H1 (cell line): ENCODE measurements at regions not wholly inside any gene's neighbourhood (a gene's known extent, or its start where the extent isn't known, plus 50 kb on each side); places are given as distances from the start of the nearest gene placed in this dataset.

Experiments used
- CTCF ChIA-PET: fragments of 300-600 bp; sonication (Branson Sonifier 250); formaldehyde crosslinking; loops from one replicate; lab custom pipeline; 2021; ENCODE audit not compliant: partially characterized antibody; lab: Charles Lee
- POLR2A ChIA-PET: fragments of 300-600 bp; sonication (Branson Sonifier 250); formaldehyde crosslinking; loops from one replicate; lab custom pipeline; 2021; ENCODE audit warnings: inconsistent platforms; ENCODE audit not compliant: partially characterized antibody; lab: Charles Lee
- DNase-seq, 2 experiments: peaks; one replicate each; pipeline versions ENCODE4 v3.0.0 to v3.0.0-alpha.2; 2010 to 2022; ENCODE audit warnings: low spot score in 2 of 2, low read depth in 1 of 2, mixed read lengths in 1 of 2
- FAIRE-seq: peaks from 2 replicates; lab custom pipeline; 2011; peaks lifted over from hg19 to GRCh38; lab: Jason Lieb, UNC
- H2AFZ ChIP-seq: 2 replicates; pipeline ENCODE4 v1.8.1; 2012; ENCODE audit warnings: low read length, inconsistent platforms
- H2AK5ac ChIP-seq: 2 replicates; pipeline ENCODE4 v1.6.1; 2013; ENCODE audit warnings: low read depth, low read length
- H2BK120ac ChIP-seq: replicated peaks from 2 replicates; pipeline ENCODE3; 2013; ENCODE audit warnings: low read depth, low read length, inconsistent platforms
- H2BK12ac ChIP-seq: 2 replicates; pipeline ENCODE4 v1.6.1; 2013; ENCODE audit warnings: low read depth, low read length
- H2BK15ac ChIP-seq: 2 replicates; pipeline ENCODE4 v1.6.1; 2013; ENCODE audit warnings: low read length
- H2BK20ac ChIP-seq: 2 replicates; pipeline ENCODE4 v1.6.1; 2013; ENCODE audit warnings: low read length
- H2BK5ac ChIP-seq: 2 replicates; pipeline ENCODE4 v1.6.1; 2013; ENCODE audit warnings: low read depth, low read length
- H3K14ac ChIP-seq: 2 replicates; pipeline ENCODE4 v1.6.1; 2013; ENCODE audit warnings: inconsistent platforms; ENCODE audit not compliant: insufficient read length
- H3K18ac ChIP-seq: 2 replicates; pipeline ENCODE4 v1.6.1; 2013; ENCODE audit warnings: low read length; ENCODE audit errors: extremely low read depth
- H3K23ac ChIP-seq: 2 replicates; pipeline ENCODE4 v1.6.1; 2013; ENCODE audit warnings: inconsistent platforms; ENCODE audit not compliant: insufficient read length
- H3K23me2 ChIP-seq: 2 replicates; pipeline ENCODE4 v1.6.1; 2013; ENCODE audit warnings: low read depth, low read length
- H3K27ac ChIP-seq: 2 replicates; pipeline ENCODE4 v1.6.1; 2011; ENCODE audit warnings: low read depth, low read length, inconsistent platforms
- H3K27me3 ChIP-seq, 4 experiments: replicated peaks in 1 of 4; 1 replicate in 1 of 4; 2 replicates in 3 of 4; pipeline versions ENCODE4 v1.6.1 to v1.8.1; 2011 to 2013; ENCODE audit warnings: low read length in 3 of 4, mild to moderate bottlenecking in 3 of 4, inconsistent platforms in 2 of 4, mixed read lengths in 2 of 4, moderate library complexity in 1 of 4; ENCODE audit not compliant: control insufficient read depth in 3 of 4, insufficient read depth in 3 of 4; ENCODE audit errors: extremely low read depth in 1 of 4
- H3K36me3 ChIP-seq, 4 experiments: 2 replicates each; pipeline versions ENCODE4 v1.6.1 to v1.8.1; 2011 to 2013; ENCODE audit warnings: mild to moderate bottlenecking in 4 of 4, low read length in 3 of 4, moderate library complexity in 2 of 4, control low read depth in 1 of 4, inconsistent platforms in 1 of 4; ENCODE audit not compliant: insufficient read depth in 4 of 4, control insufficient read depth in 2 of 4
- H3K4ac ChIP-seq: replicated peaks from 2 replicates; pipeline ENCODE3; 2013; ENCODE audit warnings: low read length, low read depth, mixed read lengths, inconsistent platforms; ENCODE audit not compliant: insufficient read length
- H3K4me1 ChIP-seq, 4 experiments: replicated peaks in 1 of 4; 1 replicate in 1 of 4; 2 replicates in 3 of 4; pipeline versions ENCODE4 v1.6.1 to v1.8.1; 2011 to 2013; ENCODE audit warnings: low read length in 3 of 4, inconsistent platforms in 2 of 4, mixed read lengths in 1 of 4; ENCODE audit not compliant: insufficient read depth in 4 of 4, control insufficient read depth in 3 of 4
- H3K4me2 ChIP-seq, 2 experiments: 2 replicates each; pipeline versions ENCODE4 v1.6.1 to v1.8.1; 2011 to 2013; ENCODE audit warnings: low read depth in 2 of 2, low read length in 2 of 2, control low read depth in 1 of 2, inconsistent platforms in 1 of 2, mild to moderate bottlenecking in 1 of 2; ENCODE audit not compliant: insufficient read depth in 1 of 2
- H3K4me3 ChIP-seq, 4 experiments: fragments of 200-600, 300-600 bp in 1 of 4; sonication (generic), shearing (Covaris generic), sonication (Bioruptor Twin) in 1 of 4; 2 replicates each; pipeline versions ENCODE4 v1.5.1 to v1.8.1; 2011 to 2016; ENCODE audit warnings: low read length in 4 of 4, low read depth in 3 of 4, control low read depth in 2 of 4, inconsistent platforms in 2 of 4, mild to moderate bottlenecking in 2 of 4, mixed read lengths in 1 of 4, moderate library complexity in 1 of 4; ENCODE audit not compliant: insufficient read depth in 2 of 4; ENCODE audit errors: extremely low read depth in 1 of 4
- H3K56ac ChIP-seq: replicated peaks from 2 replicates; pipeline ENCODE3; 2013; ENCODE audit warnings: low read depth, mild to moderate bottlenecking, mixed read lengths, low read length, inconsistent platforms; ENCODE audit not compliant: insufficient read length
- H3K79me1 ChIP-seq: 2 replicates; pipeline ENCODE4 v1.6.1; 2013; ENCODE audit warnings: low read depth, low read length, control low read depth
- H3K79me2 ChIP-seq, 2 experiments: 2 replicates each; pipeline versions ENCODE4 v1.6.1 to v1.8.1; 2012 to 2013; ENCODE audit warnings: low read length in 2 of 2, mild to moderate bottlenecking in 2 of 2, inconsistent platforms in 1 of 2; ENCODE audit not compliant: insufficient read depth in 2 of 2, control insufficient read depth in 1 of 2
- H3K9ac ChIP-seq, 4 experiments: replicated peaks in 1 of 4; 1 replicate in 1 of 4; 2 replicates in 3 of 4; pipeline versions ENCODE4 v1.6.1 to v1.8.1; 2011 to 2013; ENCODE audit warnings: low read depth in 3 of 4, low read length in 3 of 4, control low read depth in 2 of 4, mild to moderate bottlenecking in 2 of 4, moderate library complexity in 2 of 4, inconsistent platforms in 1 of 4; ENCODE audit errors: extremely low read depth in 1 of 4
- H3K9me3 ChIP-seq, 2 experiments: 2 replicates each; pipeline versions ENCODE4 v1.6.1 to v1.8.1; 2012 to 2013; ENCODE audit warnings: mild to moderate bottlenecking in 2 of 2, moderate library complexity in 2 of 2, control low read depth in 1 of 2, inconsistent platforms in 1 of 2, low read depth in 1 of 2, low read length in 1 of 2, mixed read lengths in 1 of 2; ENCODE audit not compliant: insufficient read depth in 2 of 2
- H4K20me1 ChIP-seq, 2 experiments: replicated peaks in 1 of 2; 2 replicates each; pipeline versions ENCODE3 to v1.8.1; 2011 to 2013; ENCODE audit warnings: inconsistent platforms in 2 of 2, low read length in 2 of 2, mild to moderate bottlenecking in 1 of 2; ENCODE audit not compliant: insufficient read depth in 2 of 2, control insufficient read depth in 1 of 2
- H4K5ac ChIP-seq: 2 replicates; pipeline ENCODE4 v1.6.1; 2013; ENCODE audit warnings: low read length, low read depth, mixed read lengths, inconsistent platforms; ENCODE audit not compliant: insufficient read length
- H4K8ac ChIP-seq: 2 replicates; pipeline ENCODE4 v1.8.0; 2013; ENCODE audit warnings: mild to moderate bottlenecking, moderate library complexity, low read length, inconsistent platforms; ENCODE audit not compliant: insufficient read depth; ENCODE audit errors: extremely low read depth
- H4K91ac ChIP-seq: replicated peaks from 2 replicates; pipeline ENCODE3; 2013; ENCODE audit warnings: low read length, mixed read lengths, inconsistent platforms; ENCODE audit not compliant: insufficient read length
- RBBP5 ChIP-seq: IDR thresholded peaks from 2 replicates; pipeline ENCODE4 v1.7.1; 2012; ENCODE audit warnings: low read depth, mild to moderate bottlenecking, inconsistent platforms, low read length, moderate library complexity, borderline replicate concordance
- SAP30 ChIP-seq: fragments of 300-600 bp; sonication (generic); IDR thresholded peaks from 2 replicates; pipeline ENCODE4 v1.7.1; 2012; ENCODE audit warnings: low read length, moderate library complexity, mild to moderate bottlenecking, inconsistent platforms; ENCODE audit not compliant: insufficient read depth, insufficient replicate concordance
- SIRT6 ChIP-seq: IDR thresholded peaks from one replicate; pipeline ENCODE4 v1.7.1; 2012; ENCODE audit warnings: low read length, inconsistent platforms
- TAF1 ChIP-seq: IDR thresholded peaks from 2 replicates; pipeline ENCODE4 v1.6.1; 2011; ENCODE audit warnings: mild to moderate bottlenecking, low read depth, low read length
- TEAD4 ChIP-seq: IDR thresholded peaks from 2 replicates; pipeline ENCODE4 v1.6.1; 2012; ENCODE audit warnings: low read depth, low read length, inconsistent platforms, mixed read lengths
- YY1 ChIP-seq: IDR thresholded peaks from 2 replicates; pipeline ENCODE4 v1.6.1; 2011; ENCODE audit warnings: low read depth, mild to moderate bottlenecking, low read length
- WGBS, 2 experiments: shearing (Covaris generic) in 1 of 2; methylation state at CpG; one replicate each; pipeline versions ENCODE4 v1.1.6 to v1.1.7; 2013 to 2015; ENCODE audit warnings: low lambda C conversion rate in 2 of 2, mixed read lengths in 2 of 2, inconsistent platforms in 1 of 2, low coverage in 1 of 2, missing lambda C conversion rate in 1 of 2; ENCODE audit not compliant: insufficient replicate concordance in 2 of 2, insufficient coverage in 1 of 2, insufficient read length in 1 of 2; ENCODE audit errors: extremely low coverage in 1 of 2, missing lambda C conversion rate in 1 of 2; 5-methylcytosine and 5-hydroxymethylcytosine counted together

GRCh38 chr11:127496165-127496564, 495.6 kb upstream of the KIRREL3 start:
- H4K8ac ChIP-seq, result no peak overlapping the region
- ChIA-PET CTCF (interaction anchor here (1.5 kb wide), 1 partner anchor 25 kb away, joined by 3 read pairs; no protein-coding TSS in a partner anchor), POLR2A (interaction anchor here (0.7 kb wide), 1 partner anchor 242 kb away, joined by 3 read pairs; no protein-coding TSS in a partner anchor)
- H3K56ac ChIP-seq, result no peak overlapping the region
- H3K79me1 ChIP-seq, result no peaks in the 10 kb centered on the region
- no peak overlapping the region for H3K18ac ChIP-seq
- no peak overlapping the region for H2BK120ac ChIP-seq
- no peak for FAIRE-seq
- H3K27ac ChIP-seq, result no peak overlapping the region
- DNase-seq, result no peak
- H2BK5ac ChIP-seq, result no peak overlapping the region
- no peak overlapping the region for H4K91ac ChIP-seq
- H3K4me3 ChIP-seq, result no peak overlapping the region
- H4K5ac ChIP-seq, result no peak overlapping the region
- no peaks in the 10 kb centered on the region for H4K20me1 ChIP-seq
- H3K36me3 ChIP-seq, result no peaks in the 10 kb centered on the region
- no peak overlapping the region for H2BK20ac ChIP-seq
- H3K4me2 ChIP-seq, result no peak overlapping the region
- no peak overlapping the region for H3K23ac ChIP-seq
- H3K4ac ChIP-seq, result no peak overlapping the region
- H3K23me2 ChIP-seq, result no peaks in the 10 kb centered on the region
- H3K14ac ChIP-seq, result no peak overlapping the region
- peaks cover 5% of the 10 kb centered on the region in 2 experiments; a peak in 3 of 4 replicates for H3K9me3 ChIP-seq
- no peak for TF ChIP-seq SAP30
- no peak for TF ChIP-seq SIRT6
- no peak for TF ChIP-seq YY1
- TF ChIP-seq TEAD4, result no peak
- TF ChIP-seq RBBP5, result no peak
- TF ChIP-seq TAF1, result no peak
- no peak overlapping the region for H3K9ac ChIP-seq
- no peak overlapping the region for H2AFZ ChIP-seq
- no peaks in the 10 kb centered on the region for H3K4me1 ChIP-seq
- H3K79me2 ChIP-seq, result no peaks in the 10 kb centered on the region
- H2AK5ac ChIP-seq, result no peak overlapping the region
- no peaks in the 10 kb centered on the region for H3K27me3 ChIP-seq
- no peak overlapping the region for H2BK15ac ChIP-seq
- H2BK12ac ChIP-seq, result no peak overlapping the region
- 86% methylated on average over 7 of the region's 7 CpGs; no CpG with 5 or more reads in 1 of the 2 experiments for WGBS, 2 experiments
